HCT116 (cell line): ENCODE measurements at regions not wholly inside any gene's neighbourhood (a gene's known extent, or its start where the extent isn't known, plus 50 kb on each side); places are given as distances from the start of the nearest gene placed in this dataset.

Source experiments
- ATAC-seq: fragments of 200-7000 bp; cut with Tn5 transposase; 2 replicates; pipeline ENCODE4 v1.9.1; 2020; ENCODE audit warnings: mild to moderate bottlenecking, moderate library complexity
- BruUV-seq: library from RNA; stranded (reverse); fragments of 400-500 nt; replicated peaks from 2 replicates; lab custom pipeline; 2021; lab: Mats Ljungman, UMichigan
- CTCF ChIA-PET: fragments of 300-600 bp; sonication (Branson Sonifier 250); formaldehyde crosslinking; loops from one replicate; lab custom pipeline; 2021; ENCODE audit warnings: antibody characterized with exemption; lab: Charles Lee
- POLR2A ChIA-PET: fragments of 300-600, 350-600 bp; sonication (Branson Sonifier 250); formaldehyde crosslinking; loops from one replicate; lab custom pipeline; 2021; ENCODE audit warnings: antibody characterized with exemption; lab: Charles Lee
- RAD21 ChIA-PET, 2 experiments: fragments of 300-600 bp; sonication (Branson Sonifier 250); formaldehyde crosslinking; loops; one replicate each; lab custom pipeline; 2023; ENCODE audit warnings: low total read pairs in 2 of 2; ENCODE audit not compliant: uncharacterized antibody in 2 of 2, unreplicated experiment in 2 of 2, low non-redundant PET in 1 of 2; lab: Charles Lee
- DNase-seq: peaks from one replicate; pipeline ENCODE4 v3.0.0-alpha.2; 2010; ENCODE audit warnings: low read depth, low spot score
- H2AFZ ChIP-seq: fragments of 200-600 bp; shearing (Covaris generic), sonication (generic); 2 replicates; pipeline ENCODE4 v1.6.1; 2017; ENCODE audit warnings: low read depth, mixed run types, mixed read lengths, antibody characterized with exemption, low read length; ENCODE audit not compliant: poor library complexity, severe bottlenecking
- H3K27ac ChIP-seq: 2 replicates; pipeline ENCODE4 v1.5.1; 2012; ENCODE audit warnings: low read depth, low read length
- H3K27me3 ChIP-seq: fragments of 200-600 bp; sonication (generic); 2 replicates; pipeline ENCODE4 v1.6.1; 2016; ENCODE audit warnings: mixed run types, low read length, mixed read lengths; ENCODE audit not compliant: insufficient read depth
- H3K36me3 ChIP-seq, 2 experiments: fragments of 200-500 bp in 1 of 2; fragments of 200-600 bp in 1 of 2; sonication (Bioruptor generic) in 1 of 2; sonication (generic) in 1 of 2; 2 replicates each; pipeline versions ENCODE4 v1.5.1 to v1.6.1; 2014 to 2016; ENCODE audit warnings: low read length in 2 of 2, inconsistent platforms in 1 of 2, mixed read lengths in 1 of 2, mixed run types in 1 of 2; ENCODE audit not compliant: insufficient read depth in 2 of 2, control insufficient read depth in 1 of 2
- H3K4me1 ChIP-seq, 2 experiments: fragments of 200-600 bp in 1 of 2; sonication (generic) in 1 of 2; 2 replicates each; pipeline versions ENCODE4 v1.5.1 to v1.6.1; 2012 to 2017; ENCODE audit warnings: low read length in 2 of 2, inconsistent platforms in 1 of 2, mild to moderate bottlenecking in 1 of 2, mixed read lengths in 1 of 2, mixed run types in 1 of 2, moderate library complexity in 1 of 2; ENCODE audit not compliant: insufficient read depth in 2 of 2, control insufficient read depth in 1 of 2
- H3K4me2 ChIP-seq: fragments of 200-600 bp; sonication (generic); 2 replicates; pipeline ENCODE4 v1.6.1; 2017; ENCODE audit warnings: mixed run types, low read length, mixed read lengths
- H3K4me3 ChIP-seq, 2 experiments: fragments of 200-600 bp in 1 of 2; sonication (generic) in 1 of 2; replicated peaks in 1 of 2; 2 replicates each; pipeline ENCODE4 v1.5.1; 2011 to 2016; ENCODE audit warnings: low read length in 2 of 2, control low read depth in 1 of 2, low read depth in 1 of 2, mild to moderate bottlenecking in 1 of 2, mixed read lengths in 1 of 2, mixed run types in 1 of 2
- H3K79me2 ChIP-seq: fragments of 200-600 bp; sonication (generic); 2 replicates; pipeline ENCODE4 v1.6.1; 2017; ENCODE audit warnings: mild to moderate bottlenecking, mixed run types, low read length, moderate library complexity, mixed read lengths; ENCODE audit not compliant: insufficient read depth
- H3K9ac ChIP-seq: fragments of 200-600 bp; sonication (generic); 2 replicates; pipeline ENCODE4 v1.6.1; 2016; ENCODE audit warnings: low read length, mixed read lengths
- H3K9me2 ChIP-seq: fragments of 200-600 bp; sonication (generic), shearing (Covaris generic); 2 replicates; pipeline ENCODE4 v1.6.1; 2017; ENCODE audit warnings: mixed run types, mild to moderate bottlenecking, moderate library complexity; ENCODE audit not compliant: insufficient read depth
- H3K9me3 ChIP-seq, 2 experiments: fragments of 200-500 bp in 1 of 2; fragments of 200-600 bp in 1 of 2; sonication (Bioruptor generic) in 1 of 2; sonication (generic) in 1 of 2; 2 replicates each; pipeline ENCODE4 v1.6.1; 2014 to 2017; ENCODE audit warnings: low read length in 2 of 2, mixed read lengths in 2 of 2, inconsistent platforms in 1 of 2, low read depth in 1 of 2, mild to moderate bottlenecking in 1 of 2, mixed run types in 1 of 2, moderate library complexity in 1 of 2; ENCODE audit not compliant: control insufficient read depth in 1 of 2, insufficient read depth in 1 of 2
- H4K20me1 ChIP-seq: fragments of 200-600 bp; sonication (generic), shearing (Covaris generic); 2 replicates; pipeline ENCODE4 v1.6.1; 2017; ENCODE audit warnings: mixed run types, mild to moderate bottlenecking, moderate library complexity; ENCODE audit not compliant: insufficient read depth
- CBX3 ChIP-seq: IDR thresholded peaks from 2 replicates; pipeline ENCODE4 v1.6.1; 2012; ENCODE audit warnings: low read depth
- CEBPB ChIP-seq: IDR thresholded peaks from 2 replicates; pipeline ENCODE4 v1.6.1; 2012; ENCODE audit warnings: low read depth
- CTCF ChIP-seq, 3 experiments: fragments of 200-600 bp in 1 of 3; sonication (generic) in 1 of 3; IDR thresholded peaks in 2 of 3; conservative IDR thresholded peaks in 1 of 3; 2 replicates each; pipeline ENCODE4 v1.5.1; 2012 to 2017; ENCODE audit warnings: low read depth in 2 of 3, low read length in 2 of 3, antibody characterized with exemption in 1 of 3, borderline replicate concordance in 1 of 3, control low read depth in 1 of 3, mild to moderate bottlenecking in 1 of 3, mixed read lengths in 1 of 3, mixed run types in 1 of 3, moderate library complexity in 1 of 3; ENCODE audit not compliant: insufficient read depth in 1 of 3
- EGR1 ChIP-seq: IDR thresholded peaks from 2 replicates; pipeline ENCODE4 v1.6.1; 2012; ENCODE audit warnings: low read depth
- ELF1 ChIP-seq: IDR thresholded peaks from 2 replicates; pipeline ENCODE4 v1.6.1; 2012; ENCODE audit warnings: low read depth, borderline replicate concordance
- EZH2 ChIP-seq: fragments of 200-600 bp; sonication (generic); IDR thresholded peaks from 2 replicates; pipeline ENCODE4 v1.6.1; 2017; ENCODE audit warnings: antibody characterized with exemption, mixed run types
- JUND ChIP-seq: IDR thresholded peaks from 2 replicates; pipeline ENCODE4 v1.6.1; 2012
- MAX ChIP-seq: IDR thresholded peaks from 2 replicates; pipeline ENCODE4 v1.6.1; 2012
- REST ChIP-seq: IDR thresholded peaks from 2 replicates; pipeline ENCODE4 v1.6.1; 2012; ENCODE audit warnings: low read depth
- YY1 ChIP-seq: IDR thresholded peaks from 2 replicates; pipeline ENCODE4 v1.6.1; 2011; ENCODE audit warnings: low read length, low read depth, moderate library complexity, mild to moderate bottlenecking; ENCODE audit not compliant: insufficient replicate concordance; ENCODE audit errors: extremely low read depth
- ZBTB33 ChIP-seq: IDR thresholded peaks from 2 replicates; pipeline ENCODE4 v1.6.1; 2011; ENCODE audit warnings: mild to moderate bottlenecking, low read length, moderate library complexity; ENCODE audit not compliant: insufficient replicate concordance; ENCODE audit errors: extremely low read depth
- ZFX ChIP-seq: fragments of 450-650 bp; IDR thresholded peaks from 2 replicates; pipeline ENCODE4 v1.6.1; 2017
- intact Hi-C: fragments of 100-400 bp; cut with micrococcal nuclease; formaldehyde crosslinking; loops from 2 replicates; pipeline ENCODE4 v1.10.0; 2022

- H3K27ac ChIP-seq: no peak overlapping the region
- H3K9me2 ChIP-seq: no peaks in the 10 kb centered on the region
- DNase-seq: no peak
- TF ChIP-seq CBX3 (no peak), MAX (no peak)
- H3K36me3 ChIP-seq: no peaks in the 10 kb centered on the region
- ATAC-seq: no peak
- intact Hi-C loops: no loop called here
- H3K4me1 ChIP-seq: no peaks in the 10 kb centered on the region
- no TSS peak for BruUV-seq
- no peak overlapping the region for H3K4me3 ChIP-seq
- no peaks in the 10 kb centered on the region for H4K20me1 ChIP-seq
- no peak overlapping the region for H2AFZ ChIP-seq
- no peak overlapping the region for H3K9ac ChIP-seq
- no peaks in the 10 kb centered on the region for H3K27me3 ChIP-seq
- H3K79me2 ChIP-seq: no peaks in the 10 kb centered on the region
- ChIA-PET RAD21 (no interaction called here), CTCF (no interaction called here), POLR2A (no interaction called here)
- H3K9me3 ChIP-seq: peaks cover 5 to 32% of the 10 kb centered on the region in 2 experiments; a peak in 3 of 4 replicates
- no peak overlapping the region for H3K4me2 ChIP-seq
Observed at GRCh38 chr13:54173996-54174395, 1145.4 kb downstream of the OLFM4 start.

- Histone ChIP-seq H3K4me1 (no peaks in the 10 kb centered on the region), H3K9me3 (peaks cover 9 to 23% of the 10 kb centered on the region in 2 experiments; a peak in 3 of 4 replicates), H4K20me1 (no peaks in the 10 kb centered on the region), H3K9ac (no peak overlapping the region), H3K27me3 (no peaks in the 10 kb centered on the region), H3K9me2 (no peaks in the 10 kb centered on the region), H3K36me3 (no peaks in the 10 kb centered on the region), H3K4me2 (no peak overlapping the region), H3K4me3 (no peak overlapping the region), H3K27ac (no peak overlapping the region), H2AFZ (no peak overlapping the region), H3K79me2 (no peaks in the 10 kb centered on the region)
- ATAC-seq: no peak
- DNase-seq: no peak
- ChIA-PET POLR2A (no interaction called here), CTCF (no interaction called here), RAD21 (no interaction called here)
- no TSS peak for BruUV-seq
- intact Hi-C loops: no loop called here
- no peak for TF ChIP-seq YY1
- no peak for TF ChIP-seq CTCF (IDR thresholded peaks at IDR 0.05 in 2 of 3, conservative IDR thresholded peaks at IDR 0.05 in 1 of 3; ENCODE audit: borderline replicate concordance in 1 of 3, insufficient read depth in 1 of 3, low read depth in 2 of 3, low read length in 2 of 3)
- TF ChIP-seq ZBTB33: no peak
- no peak for TF ChIP-seq ZFX
- no peak for TF ChIP-seq EZH2
- TF ChIP-seq CBX3: no peak
- no peak for TF ChIP-seq EGR1
- TF ChIP-seq JUND: no peak
- no peak for TF ChIP-seq ELF1
- no peak for TF ChIP-seq MAX
- no peak for TF ChIP-seq REST
- TF ChIP-seq CEBPB: no peak
Observed at GRCh38 chr13:54175466-54175865, 1146.9 kb downstream of the OLFM4 start.
